ENCODE measurements at regions not wholly inside any gene's neighbourhood (a gene's known extent, or its start where the extent isn't known, plus 50 kb on each side); places are given as distances from the start of the nearest gene placed in this dataset.

GRCh38 chr13:44814836-44815235 lies 174.4 kb downstream of the NUFIP1 start:
- no peaks in the 10 kb centered on the region for H3K79me2 ChIP-seq (ENCODE audit: insufficient read depth, low read length)
- H3K36me3 ChIP-seq (replicated peaks in 1 of 2; ENCODE audit: control insufficient read depth in 1 of 2, insufficient read depth in 2 of 2, low read length in 2 of 2), result no peaks in the 10 kb centered on the region
- FAIRE-seq, result no peak
- H3K9me3 ChIP-seq (ENCODE audit: low read length), result no peaks in the 10 kb centered on the region
- H3K27ac ChIP-seq (ENCODE audit: extremely low read length, insufficient read depth, low read length), result no peak overlapping the region
- no peak overlapping the region for H3K9ac ChIP-seq (ENCODE audit: insufficient read depth, low read depth, low read length)
- no TSS peak for BruUV-seq (replicated peaks)
- POLR2A ChIA-PET, result no interaction called here
- WGBS (ENCODE audit: low lambda C conversion rate), result 73% methylated on average over 2 of the region's 2 CpGs
- no peak for ATAC-seq
- no peaks in the 10 kb centered on the region for H3K27me3 ChIP-seq (ENCODE audit: control insufficient read depth in 1 of 2, insufficient read depth in 2 of 2, low read length in 2 of 2)
- CTCF ChIA-PET (ENCODE audit: low intra/inter-chr PET ratio, low total read pairs), result no interaction called here
- H2AFZ ChIP-seq (ENCODE audit: low read length), result no peak overlapping the region
- intact Hi-C loops (cut with micrococcal nuclease; ENCODE audit: unreplicated experiment), result loop anchor here (5.0 kb wide), 1 partner anchor 102 kb away; no protein-coding TSS in a partner anchor
- no peak overlapping the region for H3K4me3 ChIP-seq (replicated peaks in 1 of 3; ENCODE audit: insufficient read depth in 1 of 3, low read depth in 2 of 3, low read length in 3 of 3)
- no peak for DNase-seq (ENCODE audit: low spot score)
- H3K4me1 ChIP-seq (ENCODE audit: insufficient read depth, low read length), result peaks cover 31% of the 10 kb centered on the region
- TF ChIP-seq ZKSCAN5 (CRISPR knock-in tag; IDR thresholded peaks at IDR 0.05) (no peak), MAFG (CRISPR knock-in tag; IDR thresholded peaks at IDR 0.05) (no peak), ZNF383 (CRISPR knock-in tag; IDR thresholded peaks at IDR 0.05; ENCODE audit: borderline replicate concordance) (no peak), EEA1 (CRISPR knock-in tag; IDR thresholded peaks at IDR 0.05; ENCODE audit: borderline replicate concordance) (no peak), FIP1L1 (IDR thresholded peaks at IDR 0.05; ENCODE audit: borderline replicate concordance, insufficient read depth, low read depth, low read length) (no peak), CHD4 (IDR thresholded peaks at IDR 0.05; ENCODE audit: borderline replicate concordance, low read length) (no peak), PBX3 (CRISPR knock-in tag; IDR thresholded peaks at IDR 0.05; ENCODE audit: borderline replicate concordance) (no peak), HNRNPK (IDR thresholded peaks at IDR 0.05; ENCODE audit: low read depth, low read length, poor library complexity, severe bottlenecking) (no peak), NR2F6 (IDR thresholded peaks at IDR 0.05) (no peak), NR2F6 (CRISPR knock-in tag; IDR thresholded peaks at IDR 0.05) (no peak)
- TF ChIP-seq, protein P1, sequence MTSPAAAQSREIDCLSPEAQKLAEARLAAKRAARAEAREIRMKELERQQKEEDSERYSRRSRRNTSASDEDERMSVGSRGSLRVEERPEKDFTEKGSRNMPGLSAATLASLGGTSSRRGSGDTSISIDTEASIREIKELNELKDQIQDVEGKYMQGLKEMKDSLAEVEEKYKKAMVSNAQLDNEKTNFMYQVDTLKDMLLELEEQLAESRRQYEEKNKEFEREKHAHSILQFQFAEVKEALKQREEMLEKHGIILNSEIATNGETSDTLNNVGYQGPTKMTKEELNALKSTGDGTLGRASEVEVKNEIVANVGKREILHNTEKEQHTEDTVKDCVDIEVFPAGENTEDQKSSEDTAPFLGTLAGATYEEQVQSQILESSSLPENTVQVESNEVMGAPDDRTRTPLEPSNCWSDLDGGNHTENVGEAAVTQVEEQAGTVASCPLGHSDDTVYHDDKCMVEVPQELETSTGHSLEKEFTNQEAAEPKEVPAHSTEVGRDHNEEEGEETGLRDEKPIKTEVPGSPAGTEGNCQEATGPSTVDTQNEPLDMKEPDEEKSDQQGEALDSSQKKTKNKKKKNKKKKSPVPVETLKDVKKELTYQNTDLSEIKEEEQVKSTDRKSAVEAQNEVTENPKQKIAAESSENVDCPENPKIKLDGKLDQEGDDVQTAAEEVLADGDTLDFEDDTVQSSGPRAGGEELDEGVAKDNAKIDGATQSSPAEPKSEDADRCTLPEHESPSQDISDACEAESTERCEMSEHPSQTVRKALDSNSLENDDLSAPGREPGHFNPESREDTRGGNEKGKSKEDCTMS (CRISPR knock-in tag; conservative IDR thresholded peaks at IDR 0.05), result no peak
- no peaks in the 10 kb centered on the region for H4K20me1 ChIP-seq (ENCODE audit: insufficient read depth, low read length)
- no peak overlapping the region for H3K4me2 ChIP-seq (ENCODE audit: low read depth, low read length)
- in situ Hi-C loops (cut with HindIII; ENCODE audit: extremely low pct_ligation_motif_present, low pct_unique_long_range_greater_than_20kb), result no loop called here
